ENCODE measurements at regions not wholly inside any gene's neighbourhood (a gene's known extent, or its start where the extent isn't known, plus 50 kb on each side); places are given as distances from the start of the nearest gene placed in this dataset.

- TF ChIP-seq POLR2A (IDR thresholded peaks at IDR 0.05) (no peak), CTCF (IDR thresholded peaks at IDR 0.05) (no peak)
Measured at GRCh38 chr4:154009788-154010187, 220.9 kb upstream of the SFRP2 start.

Data from thyroid gland (tissue), 4 donors.